ENCODE measurements at regions not wholly inside any gene's neighbourhood (a gene's known extent, or its start where the extent isn't known, plus 50 kb on each side); places are given as distances from the start of the nearest gene placed in this dataset.
"Not testable (repeated sequence)": the region's sequence is repeated elsewhere in the genome, so short reads cannot be mapped to it uniquely, and the experiment has no call there.

- not testable (repeated sequence) for TF ChIP-seq ZNF318 (CRISPR knock-in tag; IDR thresholded peaks at IDR 0.05); NR2F2 (IDR thresholded peaks at IDR 0.05; ENCODE audit: borderline replicate concordance, low read depth); SMARCC2 (IDR thresholded peaks at IDR 0.05); USF2 (IDR thresholded peaks at IDR 0.05; ENCODE audit: low read depth, low read length); USF2 (CRISPR knock-in tag; IDR thresholded peaks at IDR 0.05; ENCODE audit: borderline replicate concordance); ZNF431 (CRISPR knock-in tag; IDR thresholded peaks at IDR 0.05; ENCODE audit: borderline replicate concordance, low read depth); ATF2 (CRISPR knock-in tag; IDR thresholded peaks at IDR 0.05); GABPB1 (CRISPR knock-in tag; IDR thresholded peaks at IDR 0.05)
Measured at GRCh38 chr10:34892521-34892920, 77.4 kb upstream of the PARD3 start.
